ENCODE measurements at regions not wholly inside any gene's neighbourhood (a gene's known extent, or its start where the extent isn't known, plus 50 kb on each side); places are given as distances from the start of the nearest gene placed in this dataset.
"Not testable (repeated sequence)": the region's sequence is repeated elsewhere in the genome, so short reads cannot be mapped to it uniquely, and the experiment has no call there.

DNA sequence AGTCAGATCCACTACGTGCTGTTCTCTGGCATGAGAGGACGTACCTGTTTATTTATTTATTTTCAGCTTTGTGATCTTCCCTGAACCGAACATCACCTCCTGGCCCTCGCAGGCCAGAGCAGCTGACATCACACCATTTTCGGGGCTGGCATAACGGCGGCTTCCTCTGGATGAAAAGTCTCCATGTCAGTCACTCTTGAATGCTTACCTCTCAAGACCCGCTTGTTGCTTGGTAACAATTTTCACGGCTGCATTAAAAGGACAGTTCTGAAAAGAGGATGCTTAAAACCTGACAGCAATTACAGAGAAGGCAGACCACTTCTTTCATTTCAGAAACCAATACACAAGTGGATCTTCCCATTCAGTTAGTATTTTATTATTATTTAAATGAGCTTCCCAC lies 159.8 kb upstream of the CDH4 start:
- no peak for DNase-seq (ENCODE audit: low spot score)
- ATAC-seq, result no peak

DNA sequence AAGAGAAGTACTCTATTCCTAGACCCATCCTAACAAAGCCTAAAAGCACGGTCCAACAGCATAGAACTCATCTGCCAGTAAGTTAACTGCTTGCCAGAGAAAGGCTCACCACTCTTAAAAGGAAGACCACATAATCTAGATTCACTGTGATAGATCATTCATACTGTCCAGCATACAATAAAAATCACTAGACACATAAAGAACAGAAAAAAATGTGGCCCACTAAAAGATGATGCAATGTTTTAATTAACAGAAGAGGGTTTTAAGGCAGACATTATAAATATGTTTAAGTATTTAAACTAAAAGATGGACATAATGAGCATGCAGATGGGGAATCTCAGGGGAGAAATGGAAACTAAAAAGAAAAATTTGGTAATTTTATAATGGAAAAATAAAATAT lies 157.5 kb upstream of the CDH4 start:
- DNase-seq (ENCODE audit: low spot score) (no peak), ATAC-seq (no peak)

DNA sequence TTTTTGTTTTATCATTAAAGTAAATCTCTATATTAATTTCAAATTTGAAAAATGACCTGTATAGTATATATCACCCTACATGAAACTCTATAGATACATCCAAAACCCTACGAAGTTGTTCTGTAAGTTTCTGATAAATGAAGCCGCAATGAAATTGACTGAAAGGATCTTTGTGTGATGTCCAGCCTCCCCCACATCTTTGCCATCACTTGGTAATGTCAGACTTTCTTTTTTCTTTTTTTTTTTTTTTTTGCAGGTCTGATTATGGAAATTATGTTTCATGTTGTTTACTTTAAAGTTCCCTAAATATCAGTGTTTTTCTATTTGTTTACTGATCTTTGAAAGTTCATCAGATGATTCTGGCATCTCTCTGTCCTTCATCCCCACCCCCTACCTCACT lies 155.6 kb upstream of the CDH4 start:
- DNase-seq (ENCODE audit: low spot score), result no peak
- ATAC-seq, result no peak

DNA sequence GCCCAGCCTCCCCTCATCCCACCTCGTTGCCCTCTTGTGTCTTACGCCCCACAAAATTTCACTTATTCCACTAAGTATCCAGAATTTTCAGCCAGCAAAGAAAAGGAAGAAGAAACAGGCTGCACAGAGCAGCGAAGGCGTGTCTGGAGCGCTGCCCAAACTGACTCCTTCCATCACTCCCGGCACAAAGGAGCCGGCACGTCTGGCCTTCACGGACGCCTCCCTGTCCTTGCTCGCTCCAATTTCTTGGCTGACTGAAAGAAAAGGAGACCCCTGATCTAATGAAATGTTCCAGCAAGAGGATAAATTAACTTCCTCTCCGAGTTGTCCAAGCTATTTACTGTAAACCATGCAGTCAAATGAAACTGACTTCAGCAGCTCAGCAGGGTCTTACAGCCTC lies 152.3 kb upstream of the CDH4 start:
- ATAC-seq (no peak), DNase-seq (ENCODE audit: low spot score) (no peak)

DNA sequence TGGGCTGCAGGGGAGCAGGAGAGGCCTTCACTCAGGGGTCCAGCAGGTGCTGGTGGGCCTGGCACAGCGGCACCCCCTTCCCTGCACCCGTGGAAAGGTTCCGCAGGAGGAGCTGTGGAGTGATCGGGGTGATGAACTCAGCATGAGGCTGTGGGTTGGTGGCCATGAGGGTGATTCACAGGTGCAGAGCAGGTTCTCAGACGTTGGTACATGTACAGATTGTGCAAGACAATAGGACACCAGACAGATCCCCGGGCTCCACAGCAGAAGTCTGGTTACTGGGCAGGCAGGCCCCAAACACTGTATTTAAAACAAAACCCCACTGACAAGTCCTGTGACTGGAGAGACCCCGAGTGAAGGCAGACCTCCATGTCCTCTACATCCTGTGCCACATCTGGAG lies 151.6 kb upstream of the CDH4 start:
- ATAC-seq, result no peak
- no peak for DNase-seq (ENCODE audit: low spot score)

DNA sequence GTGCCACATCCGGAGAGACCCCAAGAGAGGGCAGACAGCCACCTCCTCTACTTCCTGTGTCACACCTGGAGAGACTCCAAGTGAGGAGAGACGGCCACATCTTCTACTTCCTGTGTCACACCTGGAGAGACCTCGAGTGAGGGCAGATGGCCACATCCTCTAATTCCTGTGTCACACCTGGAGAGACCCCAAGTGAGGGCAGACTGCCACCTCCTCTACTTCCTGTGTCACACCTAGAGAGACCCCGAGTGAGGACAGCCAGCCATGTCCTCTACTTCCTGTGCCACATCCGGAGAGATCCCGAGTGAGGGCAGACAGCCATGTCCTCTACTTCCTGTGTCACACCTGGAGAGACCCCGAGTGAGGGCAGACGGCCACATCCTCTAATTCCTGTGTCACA lies 150.7 kb upstream of the CDH4 start:
- not testable (repeated sequence) for DNase-seq (ENCODE audit: low spot score); ATAC-seq

DNA sequence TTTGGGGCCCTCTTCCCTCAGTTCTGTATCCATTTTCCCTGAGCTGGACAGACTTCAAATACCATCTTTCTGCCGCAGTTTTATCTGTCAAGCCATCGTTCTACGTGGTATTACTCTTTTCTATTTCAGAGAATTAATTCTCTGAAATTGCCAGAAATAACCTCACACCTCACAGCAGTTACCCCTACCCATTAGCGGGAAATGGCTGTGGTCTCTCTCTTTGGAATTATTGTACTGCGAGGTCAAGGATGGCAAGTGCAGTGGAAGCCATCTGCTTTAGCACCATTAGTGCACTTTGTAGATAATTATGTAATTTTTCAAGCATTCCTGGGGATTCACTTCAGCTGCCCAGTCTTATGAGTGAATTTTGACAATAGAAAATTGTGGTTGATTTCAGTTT lies 147.8 kb upstream of the CDH4 start:
- no peak for DNase-seq (ENCODE audit: low spot score)
- ATAC-seq, result no peak

DNA sequence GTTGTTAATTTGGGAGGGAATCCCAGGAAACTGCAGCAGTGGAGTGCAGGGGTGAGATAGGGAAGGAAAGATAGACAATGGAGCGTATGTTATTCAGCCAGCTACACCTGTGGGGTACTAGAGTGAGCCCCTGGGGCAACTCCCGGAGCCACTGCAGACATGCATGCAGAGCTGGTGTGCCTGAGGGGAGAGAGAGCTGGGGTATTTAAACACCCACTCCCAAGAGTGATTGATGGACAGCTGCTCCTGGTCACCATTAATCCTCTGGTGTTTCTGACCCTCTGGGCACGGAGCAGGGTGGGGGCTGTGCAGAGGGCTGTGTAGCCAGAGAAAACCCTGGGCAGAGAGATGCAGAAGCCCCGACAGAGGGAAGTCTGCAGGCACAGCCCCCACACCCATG lies 146.7 kb upstream of the CDH4 start:
- DNase-seq (ENCODE audit: low spot score) (no peak), ATAC-seq (no peak)

DNA sequence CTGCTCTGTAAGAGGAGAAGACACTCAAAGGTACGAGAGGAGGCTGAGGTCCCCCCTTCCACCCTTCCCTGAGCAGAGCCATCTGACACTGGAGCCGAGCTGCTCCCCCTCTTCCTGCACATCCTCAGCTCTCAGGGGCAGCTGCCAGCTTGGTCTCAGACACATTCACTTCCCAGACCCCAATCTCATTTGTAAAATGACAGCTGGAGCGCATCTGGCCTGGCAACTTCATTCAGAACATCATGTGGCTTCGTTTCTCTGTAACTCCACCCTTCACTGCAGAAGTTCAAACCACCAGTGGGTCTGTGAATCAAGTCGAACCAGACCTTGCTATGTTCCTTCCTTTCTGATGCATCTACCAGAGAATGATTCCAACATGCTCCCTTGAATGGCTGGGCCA lies 145.6 kb upstream of the CDH4 start:
- ATAC-seq, result no peak
- DNase-seq (ENCODE audit: low spot score), result no peak

DNA sequence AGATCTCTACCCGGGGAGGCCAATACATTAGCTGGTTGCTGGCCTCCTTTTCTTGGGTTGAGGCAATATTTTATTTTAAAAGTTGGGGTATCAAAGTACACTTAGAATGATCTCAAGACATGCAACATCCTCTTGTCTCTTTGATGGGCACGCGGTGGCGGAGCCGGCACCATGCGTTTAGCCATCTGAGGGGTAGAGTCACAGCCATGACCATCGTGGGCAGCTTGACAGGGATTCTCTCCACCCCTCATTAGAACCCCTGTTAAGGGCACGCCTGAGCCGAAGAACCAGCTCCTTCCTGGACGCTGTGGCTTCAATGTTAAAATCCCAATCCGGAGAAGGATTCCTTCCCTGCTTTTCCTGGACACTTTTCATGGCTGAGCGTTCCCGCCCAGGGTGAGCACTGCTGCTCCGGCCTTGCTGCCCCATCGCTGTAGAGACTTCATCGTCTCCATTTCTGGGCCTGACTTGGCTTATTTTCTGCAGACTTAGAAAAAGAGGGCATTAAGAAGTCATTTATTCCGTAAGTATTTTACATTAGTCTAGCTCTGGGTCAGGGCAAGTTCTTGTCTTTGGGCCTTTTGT lies 142.7 kb upstream of the CDH4 start:
- ATAC-seq (no peak), DNase-seq (ENCODE audit: low spot score) (no peak)

DNA sequence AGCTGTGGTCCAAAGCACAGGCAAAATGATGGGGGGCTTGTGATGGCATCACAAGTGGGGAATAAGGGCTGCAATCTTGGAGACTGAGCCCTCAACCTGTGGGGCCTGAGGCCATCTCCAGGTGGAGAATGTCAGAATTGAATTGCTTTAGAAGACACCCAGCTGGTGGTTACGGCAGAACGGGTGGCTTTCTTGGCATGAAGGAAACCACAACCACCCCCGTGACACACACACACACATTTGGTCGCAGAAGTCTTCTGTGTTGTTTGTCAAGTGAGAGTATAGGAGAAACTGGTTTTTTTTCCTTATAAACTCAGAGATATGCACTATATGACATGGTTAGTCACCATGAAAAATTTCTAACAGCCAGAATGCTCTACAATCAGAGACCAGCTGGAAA lies 139.5 kb upstream of the CDH4 start:
- DNase-seq (ENCODE audit: low spot score) (no peak), ATAC-seq (no peak)

DNA sequence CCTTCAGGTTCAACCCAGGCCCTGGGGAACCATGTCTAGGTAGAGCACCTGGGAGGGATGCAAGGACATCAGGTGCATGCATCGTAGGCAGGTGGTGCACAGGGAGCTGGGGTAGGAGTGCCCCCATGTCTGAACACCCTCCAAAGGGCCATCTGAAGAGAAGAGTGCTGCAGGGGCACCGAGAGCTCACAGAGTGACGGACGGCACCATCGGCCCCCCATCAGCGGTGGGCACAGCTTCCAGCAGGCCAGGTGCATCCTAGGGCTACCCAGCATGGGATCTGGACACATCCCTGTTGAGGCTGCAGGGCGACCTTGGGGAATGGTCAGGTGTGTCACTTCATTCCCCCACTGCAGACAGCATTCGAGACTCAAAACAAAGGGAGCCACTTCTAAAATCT lies 138.3 kb upstream of the CDH4 start:
- ATAC-seq (no peak), DNase-seq (ENCODE audit: low spot score) (no peak)

DNA sequence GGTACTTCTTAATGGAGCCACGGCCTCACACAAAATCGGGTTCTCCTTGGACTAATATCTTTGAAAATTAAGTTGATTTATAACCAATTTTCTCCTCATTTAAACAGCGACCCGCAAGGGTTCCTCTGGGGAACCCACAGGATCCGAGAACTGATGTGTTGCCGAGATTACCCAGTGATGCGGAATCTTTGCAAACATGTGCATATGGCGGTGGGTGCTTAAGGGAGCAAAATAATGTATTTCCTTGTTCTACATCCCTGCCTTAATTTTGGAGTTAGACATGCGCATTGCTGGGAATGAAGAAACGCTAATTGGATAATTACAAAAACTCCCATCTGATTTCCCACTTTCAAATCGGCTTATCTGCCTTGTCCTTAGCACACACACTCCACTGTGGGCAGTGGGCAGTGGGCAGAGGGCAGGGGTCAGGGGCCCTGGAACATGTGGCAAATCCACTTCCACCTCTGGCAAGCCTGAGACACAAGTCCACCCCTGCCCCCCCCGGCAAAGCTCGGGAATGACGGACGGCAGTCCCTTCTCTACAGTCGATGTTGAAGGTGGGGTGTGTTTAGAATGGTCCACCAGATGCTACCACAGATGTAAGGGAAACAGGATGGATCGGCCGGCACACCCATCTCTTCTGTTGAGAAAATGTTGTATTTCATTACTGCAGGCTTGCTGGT lies 137.4 kb upstream of the CDH4 start:
- DNase-seq (ENCODE audit: low spot score) (no peak), ATAC-seq (no peak)

DNA sequence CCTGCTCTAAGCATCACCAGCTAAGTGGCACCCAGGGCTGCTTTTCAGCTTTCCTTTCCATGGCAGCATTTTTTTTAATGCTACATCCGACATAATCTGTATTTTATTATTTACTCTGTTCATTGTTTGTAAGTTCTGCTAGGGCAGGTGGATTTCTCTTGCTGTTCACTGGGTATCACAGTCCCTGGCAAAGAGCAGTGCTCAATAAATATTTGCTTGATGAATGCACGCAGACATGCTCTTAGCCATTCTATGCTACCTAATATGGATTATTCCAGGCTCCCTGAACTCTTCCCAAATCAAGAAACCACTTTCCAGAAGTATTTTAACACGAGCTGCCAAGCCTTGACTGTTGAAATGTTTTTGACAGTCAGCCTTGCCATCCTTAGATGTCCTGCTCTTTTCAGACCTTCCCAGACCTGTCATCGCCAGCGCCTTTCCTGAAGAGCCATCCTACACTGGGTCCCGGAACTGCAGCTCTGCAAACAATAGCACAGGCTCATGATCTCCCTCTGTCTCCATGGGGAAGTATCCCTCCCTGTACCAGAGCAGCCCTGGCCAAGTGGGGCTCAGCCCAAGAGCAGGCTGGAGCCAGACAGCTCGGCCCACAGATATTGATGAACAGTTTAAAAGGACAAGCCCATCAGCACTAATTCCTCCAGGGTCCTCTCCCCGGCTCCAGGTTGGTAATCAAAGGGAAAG lies 136.5 kb upstream of the CDH4 start:
- DNase-seq (ENCODE audit: low spot score) (no peak), ATAC-seq (no peak)

DNA sequence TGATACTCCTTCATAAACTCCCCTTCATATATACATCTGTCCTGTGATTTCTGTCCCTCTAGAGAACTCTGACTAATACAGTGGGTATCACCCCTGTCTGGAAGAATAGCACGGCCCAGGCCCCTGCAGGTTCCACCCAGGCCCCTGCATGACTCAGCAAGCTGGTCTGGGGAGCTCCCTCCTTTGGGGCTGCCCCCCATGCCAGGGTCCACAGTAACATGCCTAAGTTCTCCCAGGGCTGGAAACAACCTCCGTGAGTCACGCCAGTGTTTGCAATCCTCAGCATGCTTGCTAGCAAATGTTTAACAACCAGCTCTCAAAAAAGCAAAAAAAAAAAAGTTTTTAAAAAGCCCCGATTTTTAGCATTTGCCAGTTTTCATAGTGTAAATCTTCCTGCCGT lies 134.3 kb upstream of the CDH4 start:
- ATAC-seq, result no peak
- DNase-seq (ENCODE audit: low spot score), result no peak

DNA sequence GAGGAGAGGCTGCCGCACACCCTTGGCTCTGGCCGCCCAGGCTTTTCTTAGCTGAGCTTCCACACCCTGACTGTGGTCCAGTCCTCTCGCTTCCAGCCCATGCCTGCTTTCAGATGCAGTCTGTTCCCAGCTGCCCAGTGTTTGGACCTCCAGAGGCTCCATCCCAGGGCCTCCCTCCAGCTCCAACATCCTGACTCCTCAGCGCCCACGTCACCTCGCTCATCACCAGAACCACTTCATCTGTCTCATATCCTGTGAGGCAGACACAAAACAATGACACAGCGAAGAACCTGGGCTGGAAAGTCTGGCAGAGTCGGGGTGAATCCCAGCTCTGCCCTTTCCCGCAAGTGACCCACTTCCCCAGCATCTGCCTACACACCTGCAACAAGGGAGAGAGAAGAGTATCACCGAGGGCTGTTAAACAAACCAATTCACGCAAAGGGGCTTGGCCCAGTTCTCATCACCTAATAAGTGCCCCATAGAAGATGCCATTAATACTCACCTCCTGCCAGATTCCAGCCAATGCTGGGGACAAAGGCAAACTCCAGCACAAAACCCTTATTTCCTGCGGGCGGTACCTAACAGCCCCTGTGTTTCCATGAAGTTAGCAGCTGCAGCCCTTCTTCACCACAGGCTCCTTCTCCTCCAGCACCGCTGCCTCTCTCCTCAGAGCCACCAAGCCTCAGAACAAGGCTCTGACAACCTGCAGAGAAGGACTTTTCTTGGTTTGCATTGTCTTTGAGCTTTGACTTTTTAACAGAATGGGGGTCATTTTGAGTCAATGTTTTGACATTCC lies 133.4 kb upstream of the CDH4 start:
- no peak for DNase-seq (ENCODE audit: low spot score)
- ATAC-seq, result no peak

DNA sequence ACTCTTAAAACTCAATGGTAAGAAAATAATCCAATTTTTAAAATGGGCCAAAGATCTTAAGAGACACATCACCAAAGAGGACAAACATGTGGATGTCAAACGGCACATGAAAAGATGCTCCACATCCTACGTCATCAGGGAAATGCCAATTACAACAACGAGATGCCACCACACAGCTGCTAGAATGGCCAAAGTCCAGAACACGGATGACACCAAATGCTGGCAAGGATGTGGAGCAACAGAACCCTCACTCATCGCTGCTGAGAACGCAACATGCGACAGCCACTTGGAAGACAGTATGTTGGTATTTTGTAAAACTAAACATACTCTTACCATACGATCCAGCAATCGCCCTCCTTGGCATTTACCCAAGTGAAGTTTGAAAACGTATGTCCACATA lies 132.8 kb upstream of the CDH4 start:
- ATAC-seq (no peak), DNase-seq (ENCODE audit: low spot score) (no peak)

DNA sequence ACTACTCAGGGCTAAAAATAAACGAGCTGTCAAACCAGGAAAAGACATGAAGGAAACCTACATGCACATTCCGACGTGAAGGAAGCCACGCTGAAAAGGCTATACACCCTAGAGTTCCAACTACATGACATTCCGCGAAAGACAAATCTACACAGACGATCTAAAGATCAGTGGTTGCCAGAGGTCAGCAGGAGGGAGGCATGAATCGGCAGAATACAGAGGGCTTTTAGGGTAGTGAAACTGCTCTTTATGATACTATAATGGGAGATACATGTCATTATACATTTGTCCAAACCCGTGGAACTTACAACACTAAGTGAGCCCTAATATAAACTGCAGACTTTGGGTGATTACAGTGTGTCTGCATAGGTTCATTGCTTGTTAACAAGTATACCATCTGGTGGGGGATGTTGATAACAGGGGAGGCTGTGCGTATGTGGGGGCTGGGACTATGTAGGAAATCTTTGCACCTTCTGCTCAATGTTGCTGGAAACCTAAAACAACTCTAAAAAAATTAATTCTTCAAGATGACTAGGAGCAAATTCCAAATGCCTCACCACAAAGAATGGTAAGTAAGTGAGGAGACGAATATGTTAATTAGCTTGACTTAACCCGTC lies 132.2 kb upstream of the CDH4 start:
- no peak for DNase-seq (ENCODE audit: low spot score)
- ATAC-seq, result no peak

DNA sequence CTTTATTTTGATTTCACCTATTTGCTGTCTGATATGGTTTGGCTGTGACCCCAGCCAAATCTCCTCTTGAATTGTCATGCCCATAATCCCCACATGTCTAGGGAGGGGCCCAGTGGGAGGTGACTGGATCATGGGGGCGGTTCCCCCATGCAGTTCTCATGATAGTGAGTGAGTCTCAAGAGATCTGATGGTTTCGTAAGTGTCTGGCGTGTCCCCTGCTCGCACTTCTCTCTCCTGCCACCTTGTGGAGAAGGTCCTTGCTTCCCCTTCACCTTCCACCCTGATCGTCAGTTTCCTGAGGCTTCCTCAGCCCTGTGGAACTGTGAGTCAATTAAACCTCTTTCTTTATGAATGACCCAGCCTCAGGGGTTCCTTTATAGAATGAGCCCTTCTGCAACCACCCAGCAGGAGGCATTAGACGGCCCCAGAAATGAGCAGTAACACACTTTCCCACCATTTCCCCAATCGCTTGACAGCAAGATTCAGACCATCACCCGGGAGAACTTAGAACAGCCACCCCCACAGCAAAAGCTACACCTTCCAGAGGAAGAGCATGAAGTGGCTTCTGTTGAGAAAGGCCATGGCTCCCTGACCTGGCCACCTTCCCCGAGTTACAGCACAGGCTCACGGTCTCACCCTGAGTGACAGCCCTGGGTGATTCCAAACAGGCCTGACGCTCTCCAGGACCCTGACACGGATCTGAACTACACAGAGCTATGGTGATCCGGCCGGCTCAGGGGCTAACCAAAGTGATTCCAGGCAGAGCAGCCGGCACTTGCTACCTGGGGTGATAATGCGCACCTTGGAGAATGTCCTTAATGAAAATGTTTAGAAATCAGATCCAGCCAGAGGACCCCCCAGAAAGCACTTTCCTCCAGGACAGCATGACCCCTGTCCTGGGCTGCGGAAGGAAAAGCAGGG lies 131.2 kb upstream of the CDH4 start:
- DNase-seq (ENCODE audit: low spot score) (no peak), ATAC-seq (peak; percentile 73)

DNA sequence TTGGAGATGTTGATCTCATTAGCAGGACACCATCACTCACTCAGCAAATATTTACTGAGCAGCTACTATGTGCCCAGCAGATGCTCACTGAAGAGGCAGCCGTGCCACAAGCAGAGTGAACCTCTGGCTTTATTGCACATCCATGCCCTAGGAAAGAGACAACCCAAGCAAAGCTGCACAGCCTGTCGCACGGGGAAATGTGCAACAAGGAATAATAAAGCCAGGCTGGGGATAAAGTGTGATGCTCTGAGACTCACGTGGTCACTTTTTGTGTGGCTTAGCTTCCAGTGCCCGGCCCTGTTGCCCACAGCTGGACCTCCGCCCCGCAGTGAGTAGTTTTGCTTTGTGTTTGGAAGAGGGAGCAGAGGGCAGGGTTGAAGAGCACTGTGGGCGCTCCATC lies 130.4 kb upstream of the CDH4 start:
- ATAC-seq, result no peak
- no peak for DNase-seq (ENCODE audit: low spot score)

All from left lobe of liver (tissue), 2 donors.